ENCODE measurements at regions not wholly inside any gene's neighbourhood (a gene's known extent, or its start where the extent isn't known, plus 50 kb on each side); places are given as distances from the start of the nearest gene placed in this dataset.

DNA sequence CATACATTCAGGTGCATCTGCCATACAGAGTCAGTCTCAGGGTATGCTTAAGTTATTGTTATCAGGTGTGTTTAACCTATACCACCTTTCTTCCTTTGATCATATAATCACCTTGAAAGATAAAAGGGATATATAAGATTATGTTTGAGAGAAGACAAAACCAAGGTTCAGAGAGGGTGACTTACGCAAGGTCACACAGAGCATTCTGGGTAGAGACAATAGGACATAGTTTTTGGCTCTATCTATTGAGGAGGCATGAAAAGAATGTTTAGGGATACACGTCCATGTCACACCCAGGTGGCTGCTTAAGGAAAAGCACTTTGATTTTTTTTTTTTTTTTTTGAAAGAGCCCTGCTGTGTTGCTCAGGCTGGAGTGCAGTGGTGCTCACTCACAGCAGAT, 327.1 kb upstream of the RPS6KA3 start:
- no peaks in the 10 kb centered on the region for H3K9me2 ChIP-seq (ENCODE audit: insufficient read depth, low read length)
- H3K4me2 ChIP-seq (ENCODE audit: low read length), result no peak overlapping the region
- TF ChIP-seq, protein P1, sequence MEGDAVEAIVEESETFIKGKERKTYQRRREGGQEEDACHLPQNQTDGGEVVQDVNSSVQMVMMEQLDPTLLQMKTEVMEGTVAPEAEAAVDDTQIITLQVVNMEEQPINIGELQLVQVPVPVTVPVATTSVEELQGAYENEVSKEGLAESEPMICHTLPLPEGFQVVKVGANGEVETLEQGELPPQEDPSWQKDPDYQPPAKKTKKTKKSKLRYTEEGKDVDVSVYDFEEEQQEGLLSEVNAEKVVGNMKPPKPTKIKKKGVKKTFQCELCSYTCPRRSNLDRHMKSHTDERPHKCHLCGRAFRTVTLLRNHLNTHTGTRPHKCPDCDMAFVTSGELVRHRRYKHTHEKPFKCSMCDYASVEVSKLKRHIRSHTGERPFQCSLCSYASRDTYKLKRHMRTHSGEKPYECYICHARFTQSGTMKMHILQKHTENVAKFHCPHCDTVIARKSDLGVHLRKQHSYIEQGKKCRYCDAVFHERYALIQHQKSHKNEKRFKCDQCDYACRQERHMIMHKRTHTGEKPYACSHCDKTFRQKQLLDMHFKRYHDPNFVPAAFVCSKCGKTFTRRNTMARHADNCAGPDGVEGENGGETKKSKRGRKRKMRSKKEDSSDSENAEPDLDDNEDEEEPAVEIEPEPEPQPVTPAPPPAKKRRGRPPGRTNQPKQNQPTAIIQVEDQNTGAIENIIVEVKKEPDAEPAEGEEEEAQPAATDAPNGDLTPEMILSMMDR (conservative IDR thresholded peaks at IDR 0.05; ENCODE audit: low read length), result no peak
- no peak for TF ChIP-seq EZH2phosphoT487 (IDR thresholded peaks at IDR 0.05; ENCODE audit: borderline replicate concordance, low read depth, low read length)
- no peak overlapping the region for H3K27ac ChIP-seq (ENCODE audit: low read depth, low read length, poor library complexity, severe bottlenecking)
- intact Hi-C loops (cut with micrococcal nuclease; ENCODE audit: unreplicated experiment), result no loop called here
- H3K4me1 ChIP-seq (ENCODE audit: insufficient read depth, low read length, poor library complexity, severe bottlenecking), result no peaks in the 10 kb centered on the region
- BruUV-seq (replicated peaks), result no TSS peak
- H3K79me2 ChIP-seq (ENCODE audit: insufficient read depth, low read depth, low read length), result no peaks in the 10 kb centered on the region
- no peak overlapping the region for H2AFZ ChIP-seq (ENCODE audit: low read length)
- DNase-seq (ENCODE audit: low spot score), result no peak
- H3K4me3 ChIP-seq (ENCODE audit: low read depth, low read length, poor library complexity, severe bottlenecking), result no peak overlapping the region
- H3K9me3 ChIP-seq (ENCODE audit: low read length), result no peaks in the 10 kb centered on the region
- ChIA-PET CTCF (ENCODE audit: unreplicated experiment) (no interaction called here), POLR2A (no interaction called here)
- H3K36me3 ChIP-seq (ENCODE audit: insufficient read depth, low read length), result no peaks in the 10 kb centered on the region
- H4K20me1 ChIP-seq (ENCODE audit: insufficient read depth, low read length), result no peaks in the 10 kb centered on the region

DNA sequence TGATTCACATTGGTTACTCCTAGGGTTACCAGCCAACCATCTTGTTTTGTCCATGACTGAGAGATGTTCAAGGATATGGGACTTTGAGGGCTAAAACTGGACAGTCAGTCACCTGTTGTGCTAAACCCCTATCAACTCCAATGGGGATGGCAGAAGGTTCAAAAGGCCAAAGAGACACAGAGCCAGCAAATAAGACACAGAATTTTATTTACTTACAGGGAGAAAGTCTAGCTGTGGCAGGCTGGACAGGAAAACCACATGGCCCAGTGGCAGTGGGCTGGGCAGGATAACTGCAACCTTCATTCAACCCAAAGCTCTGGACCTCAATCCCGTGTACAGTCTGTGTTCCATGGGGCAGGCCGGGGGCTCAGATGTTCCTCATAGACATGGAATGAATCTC, 326.7 kb upstream of the RPS6KA3 start:
- Histone ChIP-seq H3K36me3 (ENCODE audit: insufficient read depth, low read length) (no peaks in the 10 kb centered on the region), H3K79me2 (ENCODE audit: insufficient read depth, low read depth, low read length) (no peaks in the 10 kb centered on the region), H3K27ac (ENCODE audit: low read depth, low read length, poor library complexity, severe bottlenecking) (no peak overlapping the region), H2AFZ (ENCODE audit: low read length) (no peak overlapping the region), H3K9me2 (ENCODE audit: insufficient read depth, low read length) (no peaks in the 10 kb centered on the region), H3K4me3 (ENCODE audit: low read depth, low read length, poor library complexity, severe bottlenecking) (no peak overlapping the region), H4K20me1 (ENCODE audit: insufficient read depth, low read length) (no peaks in the 10 kb centered on the region), H3K4me2 (ENCODE audit: low read length) (no peak overlapping the region), H3K9me3 (ENCODE audit: low read length) (no peaks in the 10 kb centered on the region), H3K4me1 (ENCODE audit: insufficient read depth, low read length, poor library complexity, severe bottlenecking) (no peaks in the 10 kb centered on the region)
- no TSS peak for BruUV-seq (replicated peaks)
- ChIA-PET CTCF (ENCODE audit: unreplicated experiment) (no interaction called here), POLR2A (no interaction called here)
- intact Hi-C loops (cut with micrococcal nuclease; ENCODE audit: unreplicated experiment), result no loop called here
- DNase-seq (ENCODE audit: low spot score), result no peak
- TF ChIP-seq EZH2phosphoT487 (IDR thresholded peaks at IDR 0.05; ENCODE audit: borderline replicate concordance, low read depth, low read length), result no peak
- TF ChIP-seq, protein P1 (conservative IDR thresholded peaks at IDR 0.05; ENCODE audit: low read length), result no peak

DNA sequence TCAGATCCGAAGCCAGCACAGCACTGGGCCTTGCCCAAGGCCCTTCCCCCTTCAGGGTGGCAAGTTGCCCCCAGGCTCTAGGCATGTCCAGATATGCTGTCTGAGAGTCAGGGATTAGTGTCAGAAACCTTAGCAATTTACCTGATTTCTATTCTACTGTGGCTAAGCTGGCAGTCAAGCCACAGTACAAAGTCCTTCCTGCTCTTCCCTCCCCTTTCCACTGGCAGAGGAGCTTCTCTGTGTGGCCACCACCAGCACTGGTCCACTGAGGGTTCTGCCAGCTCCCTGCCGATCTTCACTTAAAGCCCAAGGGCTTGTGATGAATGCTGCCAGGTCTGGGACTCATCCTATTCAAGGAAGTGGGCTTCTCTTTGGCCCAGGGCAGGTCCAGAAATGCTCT, 324.5 kb upstream of the RPS6KA3 start:
- intact Hi-C loops (cut with micrococcal nuclease; ENCODE audit: unreplicated experiment), result no loop called here
- CTCF ChIA-PET (ENCODE audit: unreplicated experiment), result no interaction called here
- BruUV-seq (replicated peaks), result no TSS peak

More for the DNA sequence above, 324.5 kb upstream of the RPS6KA3 start:
- Histone ChIP-seq H4K20me1 (ENCODE audit: insufficient read depth, low read length) (no peaks in the 10 kb centered on the region), H3K4me3 (ENCODE audit: low read depth, low read length, poor library complexity, severe bottlenecking) (no peak overlapping the region), H3K36me3 (ENCODE audit: insufficient read depth, low read length) (no peaks in the 10 kb centered on the region), H3K4me1 (ENCODE audit: insufficient read depth, low read length, poor library complexity, severe bottlenecking) (no peaks in the 10 kb centered on the region), H3K79me2 (ENCODE audit: insufficient read depth, low read depth, low read length) (no peaks in the 10 kb centered on the region), H3K9me3 (ENCODE audit: low read length) (no peaks in the 10 kb centered on the region), H3K9me2 (ENCODE audit: insufficient read depth, low read length) (no peaks in the 10 kb centered on the region), H2AFZ (ENCODE audit: low read length) (no peak overlapping the region), H3K27ac (ENCODE audit: low read depth, low read length, poor library complexity, severe bottlenecking) (no peak overlapping the region), H3K4me2 (ENCODE audit: low read length) (no peak overlapping the region)
- TF ChIP-seq, protein P1 (conservative IDR thresholded peaks at IDR 0.05; ENCODE audit: low read length), result no peak
- TF ChIP-seq EZH2phosphoT487 (IDR thresholded peaks at IDR 0.05; ENCODE audit: borderline replicate concordance, low read depth, low read length), result no peak
- POLR2A ChIA-PET, result no interaction called here
- no peak for DNase-seq (ENCODE audit: low spot score)
